ENCODE measurements at regions not wholly inside any gene's neighbourhood (a gene's known extent, or its start where the extent isn't known, plus 50 kb on each side); places are given as distances from the start of the nearest gene placed in this dataset.

DNA sequence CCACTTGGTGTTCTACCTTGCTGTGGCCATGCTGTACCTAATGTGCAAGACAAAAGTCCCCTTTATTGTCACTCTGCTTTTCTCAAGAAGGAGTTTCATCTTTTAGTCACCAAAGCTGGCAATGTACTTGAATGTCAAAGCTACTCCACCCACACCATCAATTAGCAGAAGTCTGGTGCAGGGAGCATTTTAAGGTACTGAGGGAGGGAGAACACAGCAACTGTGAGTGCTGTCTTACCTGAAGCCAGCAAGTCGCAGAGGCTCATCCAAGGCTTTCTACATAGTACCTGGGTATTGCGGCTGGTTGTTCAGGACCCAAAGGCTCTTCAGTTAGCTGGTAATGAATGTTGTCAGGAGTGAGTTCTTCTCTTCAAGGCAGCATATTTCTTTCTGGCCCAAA, 820.4 kb downstream of the OTOL1 start:
- DNase-seq (ENCODE audit: insufficient read length, low spot score, missing footprints) = no peak
- Histone ChIP-seq H3K9me3 (ENCODE audit: low read depth, low read length) (no peaks in the 10 kb centered on the region), H3K27me3 (ENCODE audit: insufficient read depth, low read length) (no peaks in the 10 kb centered on the region), H3K4me3 (ENCODE audit: insufficient read depth, low read length) (no peak overlapping the region), H3K4me2 (ENCODE audit: insufficient read depth, low read length) (no peak overlapping the region), H3K36me3 (ENCODE audit: insufficient read depth, low read length) (no peaks in the 10 kb centered on the region), H3K27ac (ENCODE audit: low read depth, low read length) (no peak overlapping the region), H3K79me2 (ENCODE audit: insufficient read depth, low read length) (no peaks in the 10 kb centered on the region), H3K4me1 (ENCODE audit: insufficient read depth, low read length) (no peaks in the 10 kb centered on the region), H4K20me1 (ENCODE audit: insufficient read depth, low read length) (no peaks in the 10 kb centered on the region), H2AFZ (ENCODE audit: low read length) (no peak overlapping the region)
- TF ChIP-seq, protein P1, sequence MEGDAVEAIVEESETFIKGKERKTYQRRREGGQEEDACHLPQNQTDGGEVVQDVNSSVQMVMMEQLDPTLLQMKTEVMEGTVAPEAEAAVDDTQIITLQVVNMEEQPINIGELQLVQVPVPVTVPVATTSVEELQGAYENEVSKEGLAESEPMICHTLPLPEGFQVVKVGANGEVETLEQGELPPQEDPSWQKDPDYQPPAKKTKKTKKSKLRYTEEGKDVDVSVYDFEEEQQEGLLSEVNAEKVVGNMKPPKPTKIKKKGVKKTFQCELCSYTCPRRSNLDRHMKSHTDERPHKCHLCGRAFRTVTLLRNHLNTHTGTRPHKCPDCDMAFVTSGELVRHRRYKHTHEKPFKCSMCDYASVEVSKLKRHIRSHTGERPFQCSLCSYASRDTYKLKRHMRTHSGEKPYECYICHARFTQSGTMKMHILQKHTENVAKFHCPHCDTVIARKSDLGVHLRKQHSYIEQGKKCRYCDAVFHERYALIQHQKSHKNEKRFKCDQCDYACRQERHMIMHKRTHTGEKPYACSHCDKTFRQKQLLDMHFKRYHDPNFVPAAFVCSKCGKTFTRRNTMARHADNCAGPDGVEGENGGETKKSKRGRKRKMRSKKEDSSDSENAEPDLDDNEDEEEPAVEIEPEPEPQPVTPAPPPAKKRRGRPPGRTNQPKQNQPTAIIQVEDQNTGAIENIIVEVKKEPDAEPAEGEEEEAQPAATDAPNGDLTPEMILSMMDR (IDR thresholded peaks at IDR 0.05; ENCODE audit: extremely low read depth, low read depth, low read length) = no peak

DNA sequence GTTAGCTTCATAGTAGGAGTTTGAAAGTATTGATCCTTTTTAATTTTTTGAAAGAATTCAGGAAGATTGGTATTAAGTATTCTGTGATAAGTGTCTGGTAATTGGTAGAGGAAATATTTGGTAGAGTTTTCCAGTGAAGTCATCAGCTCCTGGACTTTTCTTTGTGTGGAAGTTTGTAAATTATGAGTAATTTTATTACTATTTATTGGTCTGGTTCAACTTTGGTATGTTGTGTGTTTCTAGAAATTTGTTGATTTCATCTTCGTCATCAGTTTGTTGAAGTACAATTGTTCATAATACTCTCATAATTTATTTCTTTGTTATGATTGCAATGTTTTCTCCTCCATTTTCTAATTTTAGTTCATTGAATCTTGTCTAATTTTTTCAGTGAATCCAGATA, 832.0 kb downstream of the OTOL1 start:
- no peaks in the 10 kb centered on the region for H3K9me3 ChIP-seq (ENCODE audit: low read depth, low read length)
- no peak overlapping the region for H2AFZ ChIP-seq (ENCODE audit: low read length)
- no peak for DNase-seq (ENCODE audit: insufficient read length, low spot score, missing footprints)
- no peaks in the 10 kb centered on the region for H3K79me2 ChIP-seq (ENCODE audit: insufficient read depth, low read length)
- TF ChIP-seq, protein P1 (IDR thresholded peaks at IDR 0.05; ENCODE audit: extremely low read depth, low read depth, low read length) = no peak
- no peaks in the 10 kb centered on the region for H3K4me1 ChIP-seq (ENCODE audit: insufficient read depth, low read length)
- H3K27me3 ChIP-seq (ENCODE audit: insufficient read depth, low read length) = no peaks in the 10 kb centered on the region
- H3K36me3 ChIP-seq (ENCODE audit: insufficient read depth, low read length) = no peaks in the 10 kb centered on the region
- H3K4me2 ChIP-seq (ENCODE audit: insufficient read depth, low read length) = no peak overlapping the region
- H4K20me1 ChIP-seq (ENCODE audit: insufficient read depth, low read length) = no peaks in the 10 kb centered on the region
- H3K4me3 ChIP-seq (ENCODE audit: insufficient read depth, low read length) = no peak overlapping the region
- H3K27ac ChIP-seq (ENCODE audit: low read depth, low read length) = no peak overlapping the region

DNA sequence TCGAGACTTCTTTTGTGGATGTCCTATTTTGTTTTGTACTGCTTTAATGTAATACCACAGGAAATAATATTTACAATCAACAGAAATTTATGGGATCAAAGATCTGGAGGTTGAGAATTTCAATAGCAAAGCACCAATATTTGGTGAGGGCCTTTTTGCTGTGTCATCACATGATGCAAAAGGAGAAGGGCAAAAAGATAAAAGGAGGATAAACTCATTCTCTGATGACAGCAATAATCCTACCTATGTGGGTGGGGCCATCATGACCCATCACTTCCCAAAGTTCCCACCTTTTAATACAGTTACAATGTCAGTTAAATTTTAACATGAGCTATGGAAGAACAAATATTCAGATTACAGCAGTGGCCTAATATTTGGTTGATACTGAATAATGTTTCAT, 832.9 kb downstream of the OTOL1 start:
- no peaks in the 10 kb centered on the region for H3K79me2 ChIP-seq (ENCODE audit: insufficient read depth, low read length)
- H3K4me3 ChIP-seq (ENCODE audit: insufficient read depth, low read length) = no peak overlapping the region
- TF ChIP-seq, protein P1 (IDR thresholded peaks at IDR 0.05; ENCODE audit: extremely low read depth, low read depth, low read length) = no peak
- no peaks in the 10 kb centered on the region for H4K20me1 ChIP-seq (ENCODE audit: insufficient read depth, low read length)
- H3K4me1 ChIP-seq (ENCODE audit: insufficient read depth, low read length) = no peaks in the 10 kb centered on the region
- H2AFZ ChIP-seq (ENCODE audit: low read length) = no peak overlapping the region
- H3K4me2 ChIP-seq (ENCODE audit: insufficient read depth, low read length) = no peak overlapping the region
- no peak overlapping the region for H3K27ac ChIP-seq (ENCODE audit: low read depth, low read length)
- H3K27me3 ChIP-seq (ENCODE audit: insufficient read depth, low read length) = no peaks in the 10 kb centered on the region
- no peak for DNase-seq (ENCODE audit: insufficient read length, low spot score, missing footprints)
- no peaks in the 10 kb centered on the region for H3K9me3 ChIP-seq (ENCODE audit: low read depth, low read length)
- H3K36me3 ChIP-seq (ENCODE audit: insufficient read depth, low read length) = no peaks in the 10 kb centered on the region

DNA sequence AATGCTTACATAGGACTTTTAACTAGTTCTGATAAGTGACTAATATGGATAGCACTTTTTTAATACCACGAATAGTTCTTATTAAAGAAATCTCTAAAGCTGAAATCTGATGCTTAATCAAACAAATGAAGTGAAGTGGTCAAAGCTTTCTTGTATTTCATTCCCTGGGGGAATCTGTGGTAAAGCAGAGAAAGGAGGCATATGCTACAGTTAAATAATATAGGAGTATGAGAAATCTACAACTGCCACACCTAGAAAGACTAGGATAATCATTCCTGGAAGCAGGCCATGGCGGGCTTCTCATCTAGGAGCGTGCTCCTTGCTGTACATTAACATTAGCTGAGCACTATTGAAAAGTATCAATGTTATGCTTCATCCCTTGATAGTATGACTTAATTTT, 835.7 kb downstream of the OTOL1 start:
- TF ChIP-seq, protein P1 (IDR thresholded peaks at IDR 0.05; ENCODE audit: extremely low read depth, low read depth, low read length) = no peak
- H3K79me2 ChIP-seq (ENCODE audit: insufficient read depth, low read length) = no peaks in the 10 kb centered on the region
- no peak overlapping the region for H3K27ac ChIP-seq (ENCODE audit: low read depth, low read length)
- no peaks in the 10 kb centered on the region for H3K9me3 ChIP-seq (ENCODE audit: low read depth, low read length)
- H3K4me2 ChIP-seq (ENCODE audit: insufficient read depth, low read length) = no peak overlapping the region
- no peak overlapping the region for H3K4me3 ChIP-seq (ENCODE audit: insufficient read depth, low read length)
- H2AFZ ChIP-seq (ENCODE audit: low read length) = no peak overlapping the region
- H3K27me3 ChIP-seq (ENCODE audit: insufficient read depth, low read length) = no peaks in the 10 kb centered on the region
- no peaks in the 10 kb centered on the region for H4K20me1 ChIP-seq (ENCODE audit: insufficient read depth, low read length)
- no peak for DNase-seq (ENCODE audit: insufficient read length, low spot score, missing footprints)
- no peaks in the 10 kb centered on the region for H3K36me3 ChIP-seq (ENCODE audit: insufficient read depth, low read length)
- H3K4me1 ChIP-seq (ENCODE audit: insufficient read depth, low read length) = no peaks in the 10 kb centered on the region

Measured in osteoblast (primary cell).